Sigmoid colon (tissue), 6 donors: ENCODE measurements at regions not wholly inside any gene's neighbourhood (a gene's known extent, or its start where the extent isn't known, plus 50 kb on each side); places are given as distances from the start of the nearest gene placed in this dataset.
"Not testable (repeated sequence)": the region's sequence is repeated elsewhere in the genome, so short reads cannot be mapped to it uniquely, and the experiment has no call there.

Experiments used
- DNase-seq: peaks from one replicate; pipeline ENCODE4 v3.0.0-alpha.2; 2019
- H3K27ac ChIP-seq, 4 donors: fragments of 200-600 bp; sonication (generic); one replicate each; pipeline ENCODE4 v1.5.1; 2016 to 2019; ENCODE audit warnings: mild to moderate bottlenecking in 1 of 4
- H3K27me3 ChIP-seq, 3 donors: fragments of 200-600 bp; sonication (generic); one replicate each; pipeline ENCODE4 v1.5.1; 2019; ENCODE audit warnings: mild to moderate bottlenecking in 1 of 3
- H3K36me3 ChIP-seq, 4 donors: fragments of 200-600 bp; sonication (generic); one replicate each; pipeline ENCODE4 v1.5.1; 2016 to 2019
- H3K4me1 ChIP-seq, 4 donors: fragments of 200-600 bp; sonication (generic); one replicate each; pipeline ENCODE4 v1.5.1; 2017 to 2019
- H3K4me3 ChIP-seq, 4 donors: fragments of 200-600 bp; sonication (generic); one replicate each; pipeline ENCODE4 v1.5.1; 2017 to 2019; ENCODE audit warnings: mild to moderate bottlenecking in 2 of 4, moderate library complexity in 1 of 4
- H3K9me3 ChIP-seq, 4 donors: fragments of 200-600 bp in 3 of 4; sonication (generic) in 3 of 4; one replicate each; pipeline versions ENCODE4 v1.5.1 to v1.6.1; 2013 to 2019
- EP300 ChIP-seq, 4 donors: sonication (generic); formaldehyde crosslinking; IDR thresholded peaks; one replicate each; pipeline ENCODE4 v1.6.1; 2017; ENCODE audit warnings: antibody characterized with exemption in 4 of 4
- POLR2A ChIP-seq, 2 donors: fragments of 450-650 bp; IDR thresholded peaks; one replicate each; pipeline ENCODE4 v1.6.1; 2016; ENCODE audit warnings: antibody characterized with exemption in 2 of 2, mild to moderate bottlenecking in 2 of 2, moderate library complexity in 2 of 2
- POLR2AphosphoS5 ChIP-seq, 4 donors: sonication (generic); formaldehyde crosslinking; IDR thresholded peaks; one replicate each; pipeline ENCODE4 v1.6.1; 2017; ENCODE audit warnings: antibody characterized with exemption in 4 of 4
- WGBS, 2 donors: extraction: QIAGEN DNeasy Blood & Tissue Kit; methylation state at CpG; one replicate each; pipeline ENCODE4 v1.1.7; 2013; 5-methylcytosine and 5-hydroxymethylcytosine counted together
- intact Hi-C: fragments of 100-400 bp; cut with DNase I; formaldehyde crosslinking; loops from one replicate; pipeline ENCODE4 v1.15.1; 2023
- TF ChIP-seq, protein P1 (sequence below), 4 experiments: fragments of 450-650 bp in 3 of 4; fragments of 200-600 bp in 1 of 4; IDR thresholded peaks; one replicate each; pipeline ENCODE4 v1.5.1; 2016 to 2019; ENCODE audit warnings: antibody characterized with exemption in 4 of 4, mild to moderate bottlenecking in 3 of 4, moderate library complexity in 2 of 4
- donor health status: healthy with polysubstance abuse.
- donor health status: healthy.

DNA sequence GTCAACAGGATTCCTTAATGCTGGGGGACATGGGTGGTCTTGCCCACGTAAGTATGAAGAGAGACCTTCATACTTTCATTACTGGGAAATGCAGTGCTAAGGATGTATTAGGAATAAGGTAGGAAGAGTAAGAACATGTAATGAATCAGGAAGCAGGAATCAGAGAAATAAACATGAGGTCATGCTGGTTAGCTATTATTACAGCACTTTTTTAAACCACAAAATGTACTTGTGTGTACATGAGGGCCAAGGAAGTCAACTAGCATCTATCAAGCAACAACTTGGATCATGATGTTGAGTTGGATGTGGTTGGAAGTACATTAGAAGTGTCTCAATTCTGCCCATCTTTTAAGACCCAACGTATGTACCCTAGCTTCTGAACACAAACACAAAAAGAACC is 63.5 kb upstream of the E2F3 start:
- intact Hi-C loops, result no loop called here
- Histone ChIP-seq H3K36me3 (no peaks in the 10 kb centered on the region), H3K9me3 (no peaks in the 10 kb centered on the region), H3K4me3 (no peak overlapping the region), H3K27ac (no peak overlapping the region), H3K27me3 (no peaks in the 10 kb centered on the region), H3K4me1 (no peaks in the 10 kb centered on the region)
- DNase-seq, result no peak
- WGBS, 2 donors, result 88 to 94% methylated on average over 2 of the region's 2 CpGs
- TF ChIP-seq, protein P1, sequence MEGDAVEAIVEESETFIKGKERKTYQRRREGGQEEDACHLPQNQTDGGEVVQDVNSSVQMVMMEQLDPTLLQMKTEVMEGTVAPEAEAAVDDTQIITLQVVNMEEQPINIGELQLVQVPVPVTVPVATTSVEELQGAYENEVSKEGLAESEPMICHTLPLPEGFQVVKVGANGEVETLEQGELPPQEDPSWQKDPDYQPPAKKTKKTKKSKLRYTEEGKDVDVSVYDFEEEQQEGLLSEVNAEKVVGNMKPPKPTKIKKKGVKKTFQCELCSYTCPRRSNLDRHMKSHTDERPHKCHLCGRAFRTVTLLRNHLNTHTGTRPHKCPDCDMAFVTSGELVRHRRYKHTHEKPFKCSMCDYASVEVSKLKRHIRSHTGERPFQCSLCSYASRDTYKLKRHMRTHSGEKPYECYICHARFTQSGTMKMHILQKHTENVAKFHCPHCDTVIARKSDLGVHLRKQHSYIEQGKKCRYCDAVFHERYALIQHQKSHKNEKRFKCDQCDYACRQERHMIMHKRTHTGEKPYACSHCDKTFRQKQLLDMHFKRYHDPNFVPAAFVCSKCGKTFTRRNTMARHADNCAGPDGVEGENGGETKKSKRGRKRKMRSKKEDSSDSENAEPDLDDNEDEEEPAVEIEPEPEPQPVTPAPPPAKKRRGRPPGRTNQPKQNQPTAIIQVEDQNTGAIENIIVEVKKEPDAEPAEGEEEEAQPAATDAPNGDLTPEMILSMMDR (IDR thresholded peaks at IDR 0.05), result no peak
- TF ChIP-seq POLR2A (IDR thresholded peaks at IDR 0.05), result no peak
- TF ChIP-seq POLR2AphosphoS5 (IDR thresholded peaks at IDR 0.05), result no peak
- TF ChIP-seq EP300 (IDR thresholded peaks at IDR 0.05), result no peak

DNA sequence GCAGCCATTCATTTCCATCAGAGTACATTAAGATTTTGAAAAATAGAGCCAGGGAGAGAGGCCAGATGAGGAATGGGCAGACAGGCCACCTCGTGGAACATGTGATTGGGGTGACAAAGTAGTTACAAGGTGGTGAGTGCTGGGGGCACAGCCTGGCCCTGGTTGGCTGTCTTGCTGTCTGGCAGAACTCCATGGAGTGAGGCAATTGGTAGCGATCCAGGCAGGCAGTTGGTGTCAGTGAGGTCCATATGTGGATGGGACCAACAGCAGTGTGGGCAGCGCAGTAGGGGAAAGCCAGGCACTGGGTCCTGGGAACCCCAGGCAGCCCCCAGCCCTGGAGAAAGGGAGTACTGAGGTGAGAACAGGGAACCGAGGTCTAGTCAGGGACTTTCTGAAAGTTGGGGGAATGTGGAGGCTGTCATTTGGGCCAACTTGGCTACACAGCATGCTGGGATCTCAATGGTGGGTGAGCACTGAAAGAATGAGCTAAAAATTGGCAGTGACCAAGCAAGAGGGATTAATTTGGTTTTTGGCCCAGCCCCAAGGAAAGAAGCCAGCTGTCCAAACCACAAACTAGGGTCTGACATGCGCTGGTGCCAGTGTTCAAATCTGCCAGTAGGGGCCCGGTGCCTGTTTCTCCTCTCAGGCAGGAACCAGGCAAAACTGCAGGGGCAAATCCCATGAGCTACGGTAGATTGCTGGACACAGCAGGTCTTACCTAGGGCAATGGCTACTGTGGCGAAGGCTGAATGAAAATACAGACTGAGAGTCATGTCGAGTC is 61.4 kb upstream of the E2F3 start:
- H3K4me1 ChIP-seq, result no peaks in the 10 kb centered on the region
- no peak overlapping the region for H3K4me3 ChIP-seq
- H3K9me3 ChIP-seq, result no peaks in the 10 kb centered on the region
- 87 to 93% methylated on average over 9 of the region's 9 CpGs for WGBS, 2 donors
- intact Hi-C loops, result no loop called here
- H3K27ac ChIP-seq, result no peak overlapping the region
- DNase-seq, result no peak
- H3K27me3 ChIP-seq, result no peaks in the 10 kb centered on the region
- TF ChIP-seq POLR2A (IDR thresholded peaks at IDR 0.05), result no peak
- TF ChIP-seq EP300 (IDR thresholded peaks at IDR 0.05), result no peak
- TF ChIP-seq, protein P1 (IDR thresholded peaks at IDR 0.05), result no peak
- TF ChIP-seq POLR2AphosphoS5 (IDR thresholded peaks at IDR 0.05), result no peak
- H3K36me3 ChIP-seq, result no peaks in the 10 kb centered on the region

DNA sequence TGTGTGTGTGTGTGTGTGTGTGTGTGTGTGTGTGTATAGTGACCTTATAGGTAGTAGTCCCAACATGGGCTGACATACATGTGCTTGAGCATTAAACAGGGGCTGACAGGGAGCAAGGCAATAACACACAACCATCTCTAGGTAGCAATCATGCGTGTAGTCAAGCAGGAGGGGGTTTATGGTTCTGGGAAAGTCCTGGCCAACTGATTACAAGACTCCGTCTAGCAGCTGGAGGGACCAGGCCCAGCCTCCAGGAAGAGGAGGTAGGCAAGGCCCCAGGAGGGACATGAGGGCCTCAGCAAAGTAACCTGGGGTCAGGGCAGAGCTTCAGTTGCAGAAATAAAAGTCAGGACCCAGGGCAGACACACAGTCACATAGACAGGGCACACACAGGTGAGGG is 60.6 kb upstream of the E2F3 start:
- Histone ChIP-seq H3K9me3 (no peaks in the 10 kb centered on the region), H3K4me3 (no peak overlapping the region), H3K36me3 (no peaks in the 10 kb centered on the region), H3K27me3 (no peaks in the 10 kb centered on the region), H3K4me1 (no peaks in the 10 kb centered on the region), H3K27ac (no peak overlapping the region)
- TF ChIP-seq POLR2A (IDR thresholded peaks at IDR 0.05) (no peak), POLR2AphosphoS5 (IDR thresholded peaks at IDR 0.05) (no peak), EP300 (IDR thresholded peaks at IDR 0.05) (no peak)
- TF ChIP-seq, protein P1 (IDR thresholded peaks at IDR 0.05), result no peak
- DNase-seq, result no peak
- 31 to 63% methylated on average over 2 of the region's 2 CpGs for WGBS, 2 donors
- intact Hi-C loops, result no loop called here

DNA sequence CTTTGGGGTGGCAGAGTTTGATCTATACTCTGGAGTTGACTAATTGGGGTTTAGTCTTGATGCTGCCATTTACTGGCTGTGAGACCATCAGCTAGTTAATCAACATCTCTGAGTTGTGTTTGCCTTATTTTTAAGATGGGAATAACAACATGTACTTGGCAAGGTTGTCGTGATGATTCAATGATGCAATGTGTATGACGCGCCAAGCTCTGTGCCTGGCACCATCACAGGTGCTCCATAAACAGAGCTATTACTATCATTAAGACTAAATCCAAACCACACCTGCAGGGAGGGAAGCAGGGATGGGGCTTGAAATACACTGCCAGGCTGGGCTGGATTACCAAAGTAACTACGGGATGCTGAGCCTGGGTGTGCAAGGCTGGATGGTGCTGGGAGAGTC is 60.1 kb upstream of the E2F3 start:
- intact Hi-C loops, result no loop called here
- Histone ChIP-seq H3K4me1 (no peaks in the 10 kb centered on the region), H3K27ac (no peak overlapping the region), H3K36me3 (no peaks in the 10 kb centered on the region), H3K27me3 (no peaks in the 10 kb centered on the region), H3K9me3 (no peaks in the 10 kb centered on the region), H3K4me3 (no peak overlapping the region)
- TF ChIP-seq POLR2A (IDR thresholded peaks at IDR 0.05), result no peak
- TF ChIP-seq POLR2AphosphoS5 (IDR thresholded peaks at IDR 0.05), result no peak
- TF ChIP-seq EP300 (IDR thresholded peaks at IDR 0.05), result no peak
- TF ChIP-seq, protein P1 (IDR thresholded peaks at IDR 0.05), result no peak
- DNase-seq, result no peak
- WGBS, 2 donors, result 52 to 72% methylated on average over 4 of the region's 4 CpGs

DNA sequence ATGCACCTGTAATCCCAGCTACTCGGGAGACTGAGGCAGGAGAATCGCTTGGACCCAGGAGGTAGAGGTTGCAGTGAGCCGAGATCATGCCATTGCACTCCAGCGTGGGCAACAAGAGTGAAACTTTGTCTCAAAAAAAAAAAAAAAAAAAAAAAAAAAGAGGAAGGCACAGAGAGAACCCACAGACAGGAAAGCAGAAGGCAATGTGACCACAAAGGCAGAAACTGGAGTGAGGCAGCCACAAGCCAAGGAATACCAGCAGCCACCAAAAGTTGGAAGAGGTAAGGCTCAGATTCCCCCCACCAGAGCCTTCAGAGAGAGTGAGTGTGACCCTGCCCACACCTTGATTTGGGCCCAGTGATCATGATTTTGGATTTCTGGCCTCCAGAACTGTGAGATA is 54.7 kb upstream of the E2F3 start:
- 94 to 96% methylated on average over 4 of the region's 4 CpGs for WGBS, 2 donors
- intact Hi-C loops, result not testable (repeated sequence)

More for the DNA sequence above, 54.7 kb upstream of the E2F3 start:
- not testable (repeated sequence) for H3K4me3 ChIP-seq, H3K36me3 ChIP-seq, H3K27me3 ChIP-seq, H3K4me1 ChIP-seq, H3K27ac ChIP-seq, H3K9me3 ChIP-seq, DNase-seq
